ENCODE measurements at regions not wholly inside any gene's neighbourhood (a gene's known extent, or its start where the extent isn't known, plus 50 kb on each side); places are given as distances from the start of the nearest gene placed in this dataset.

GRCh38 chr5:28208356-28208755 lies 1170.0 kb upstream of the CDH9 start:
- no peak for DNase-seq
- H3K4me1 ChIP-seq = no peaks in the 10 kb centered on the region
- intact Hi-C loops (cut with DNase I) = no loop called here
- H3K27ac ChIP-seq = no peak overlapping the region
- WGBS, 2 donors = 72 to 95% methylated on average over 1 of the region's 1 CpG
- no peaks in the 10 kb centered on the region for H3K9me3 ChIP-seq
- H3K36me3 ChIP-seq (replicated peaks in 1 of 2; ENCODE audit: insufficient read depth in 1 of 2, low read depth in 2 of 2) = no peaks in the 10 kb centered on the region
- TF ChIP-seq, protein P1, sequence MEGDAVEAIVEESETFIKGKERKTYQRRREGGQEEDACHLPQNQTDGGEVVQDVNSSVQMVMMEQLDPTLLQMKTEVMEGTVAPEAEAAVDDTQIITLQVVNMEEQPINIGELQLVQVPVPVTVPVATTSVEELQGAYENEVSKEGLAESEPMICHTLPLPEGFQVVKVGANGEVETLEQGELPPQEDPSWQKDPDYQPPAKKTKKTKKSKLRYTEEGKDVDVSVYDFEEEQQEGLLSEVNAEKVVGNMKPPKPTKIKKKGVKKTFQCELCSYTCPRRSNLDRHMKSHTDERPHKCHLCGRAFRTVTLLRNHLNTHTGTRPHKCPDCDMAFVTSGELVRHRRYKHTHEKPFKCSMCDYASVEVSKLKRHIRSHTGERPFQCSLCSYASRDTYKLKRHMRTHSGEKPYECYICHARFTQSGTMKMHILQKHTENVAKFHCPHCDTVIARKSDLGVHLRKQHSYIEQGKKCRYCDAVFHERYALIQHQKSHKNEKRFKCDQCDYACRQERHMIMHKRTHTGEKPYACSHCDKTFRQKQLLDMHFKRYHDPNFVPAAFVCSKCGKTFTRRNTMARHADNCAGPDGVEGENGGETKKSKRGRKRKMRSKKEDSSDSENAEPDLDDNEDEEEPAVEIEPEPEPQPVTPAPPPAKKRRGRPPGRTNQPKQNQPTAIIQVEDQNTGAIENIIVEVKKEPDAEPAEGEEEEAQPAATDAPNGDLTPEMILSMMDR (IDR thresholded peaks at IDR 0.05) = no peak
- no peak for TF ChIP-seq POLR2A (IDR thresholded peaks at IDR 0.05)
- no peaks in the 10 kb centered on the region for H3K27me3 ChIP-seq
- no peak for ATAC-seq
- H3K4me3 ChIP-seq = no peak overlapping the region

DNA sequence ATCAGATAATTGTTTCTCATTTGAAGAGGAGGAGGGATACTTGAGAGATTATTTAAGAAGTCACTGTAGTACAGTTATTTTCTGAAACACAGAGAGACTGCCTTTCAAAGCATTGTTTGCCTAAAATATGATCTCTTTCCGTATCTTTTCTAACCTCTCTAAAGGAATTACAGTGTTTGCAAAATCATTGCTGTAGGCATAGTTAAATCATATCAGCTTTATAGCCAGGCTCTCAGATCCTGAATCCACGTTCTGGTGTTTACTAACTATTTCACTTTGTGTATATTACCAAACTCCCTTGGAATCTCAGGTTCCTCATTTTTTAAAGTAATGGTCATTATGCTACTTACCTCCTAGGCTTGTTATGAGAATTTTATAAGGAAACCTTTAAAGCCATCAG lies 1151.6 kb upstream of the CDH9 start:
- Histone ChIP-seq H3K27me3 (no peaks in the 10 kb centered on the region), H3K4me3 (no peak overlapping the region), H3K4me1 (no peaks in the 10 kb centered on the region), H3K27ac (no peak overlapping the region), H3K9me3 (no peaks in the 10 kb centered on the region), H3K36me3 (replicated peaks in 1 of 2; ENCODE audit: insufficient read depth in 1 of 2, low read depth in 2 of 2) (no peaks in the 10 kb centered on the region)
- 17 to 38% methylated on average over 2 of the region's 2 CpGs for WGBS, 2 donors
- intact Hi-C loops (cut with DNase I) = no loop called here
- DNase-seq = no peak
- TF ChIP-seq, protein P1 (IDR thresholded peaks at IDR 0.05) = no peak
- no peak for TF ChIP-seq POLR2A (IDR thresholded peaks at IDR 0.05)
- ATAC-seq = no peak

- no peak for TF ChIP-seq POLR2A (IDR thresholded peaks at IDR 0.05)
- TF ChIP-seq, protein P1 (IDR thresholded peaks at IDR 0.05) = no peak
- DNase-seq (no peak), ATAC-seq (no peak)
- Histone ChIP-seq H3K4me3 (no peak overlapping the region), H3K27me3 (no peaks in the 10 kb centered on the region), H3K36me3 (replicated peaks in 1 of 2; ENCODE audit: insufficient read depth in 1 of 2, low read depth in 2 of 2) (no peaks in the 10 kb centered on the region), H3K27ac (no peak overlapping the region), H3K9me3 (no peaks in the 10 kb centered on the region), H3K4me1 (no peaks in the 10 kb centered on the region)
- intact Hi-C loops (cut with DNase I) = no loop called here
Observed at GRCh38 chr5:28174691-28175090, 1136.3 kb upstream of the CDH9 start.

GRCh38 chr5:28165096-28165495 lies 1126.7 kb upstream of the CDH9 start:
- no peak overlapping the region for H3K27ac ChIP-seq
- no peak for ATAC-seq
- WGBS, 2 donors = 63 to 77% methylated on average over 5 of the region's 5 CpGs
- no peak for TF ChIP-seq POLR2A (IDR thresholded peaks at IDR 0.05)
- TF ChIP-seq, protein P1 (IDR thresholded peaks at IDR 0.05) = no peak
- H3K27me3 ChIP-seq = no peaks in the 10 kb centered on the region
- H3K9me3 ChIP-seq = no peaks in the 10 kb centered on the region
- DNase-seq = no peak
- no peaks in the 10 kb centered on the region for H3K4me1 ChIP-seq
- no peak overlapping the region for H3K4me3 ChIP-seq
- intact Hi-C loops (cut with DNase I) = no loop called here
- H3K36me3 ChIP-seq (replicated peaks in 1 of 2; ENCODE audit: insufficient read depth in 1 of 2, low read depth in 2 of 2) = no peaks in the 10 kb centered on the region

GRCh38 chr5:28164568-28164967 lies 1126.2 kb upstream of the CDH9 start:
- intact Hi-C loops (cut with DNase I) = no loop called here
- DNase-seq (no peak), ATAC-seq (no peak)
- no peak overlapping the region for H3K27ac ChIP-seq
- 59 to 61% methylated on average over 2 of the region's 2 CpGs for WGBS, 2 donors
- no peaks in the 10 kb centered on the region for H3K4me1 ChIP-seq
- no peak overlapping the region for H3K4me3 ChIP-seq
- H3K27me3 ChIP-seq = no peaks in the 10 kb centered on the region
- TF ChIP-seq POLR2A (IDR thresholded peaks at IDR 0.05) = no peak
- TF ChIP-seq, protein P1 (IDR thresholded peaks at IDR 0.05) = no peak
- no peaks in the 10 kb centered on the region for H3K9me3 ChIP-seq
- no peaks in the 10 kb centered on the region for H3K36me3 ChIP-seq (replicated peaks in 1 of 2; ENCODE audit: insufficient read depth in 1 of 2, low read depth in 2 of 2)

Measured in body of pancreas (tissue), 4 donors.